ENCODE measurements at regions not wholly inside any gene's neighbourhood (a gene's known extent, or its start where the extent isn't known, plus 50 kb on each side); places are given as distances from the start of the nearest gene placed in this dataset.

DNA sequence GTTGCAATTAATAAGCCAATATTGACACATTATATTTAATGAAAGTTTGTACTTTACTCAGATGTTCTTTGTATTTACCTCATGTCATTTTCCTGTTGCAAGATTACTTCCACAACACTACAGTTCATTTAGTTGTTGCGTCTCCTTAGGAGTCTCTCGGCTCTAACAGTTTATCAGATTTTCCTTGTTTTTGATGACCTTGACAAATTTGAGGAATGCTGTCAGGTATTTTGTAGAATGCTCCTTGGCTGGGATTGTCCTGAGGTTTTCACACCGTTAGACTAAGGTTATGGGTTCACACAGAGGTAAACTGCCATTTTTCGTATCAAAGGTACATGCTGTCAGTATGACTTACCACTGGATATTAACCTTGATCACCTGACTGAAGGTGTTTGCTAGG is 416.6 kb upstream of the TNP1 start:
- no peaks in the 10 kb centered on the region for H3K79me2 ChIP-seq (ENCODE audit: insufficient read depth, low read depth, low read length)
- ChIA-PET CTCF (ENCODE audit: unreplicated experiment) (no interaction called here), POLR2A (no interaction called here)
- H2AFZ ChIP-seq (ENCODE audit: low read length), result no peak overlapping the region
- no peak overlapping the region for H3K27ac ChIP-seq (ENCODE audit: low read depth, low read length, poor library complexity, severe bottlenecking)
- H4K20me1 ChIP-seq (ENCODE audit: insufficient read depth, low read length), result no peaks in the 10 kb centered on the region
- no peaks in the 10 kb centered on the region for H3K36me3 ChIP-seq (ENCODE audit: insufficient read depth, low read length)
- H3K4me3 ChIP-seq (ENCODE audit: low read depth, low read length, poor library complexity, severe bottlenecking), result no peak overlapping the region
- DNase-seq (ENCODE audit: low spot score), result no peak
- no peaks in the 10 kb centered on the region for H3K9me3 ChIP-seq (ENCODE audit: low read length)
- H3K4me2 ChIP-seq (ENCODE audit: low read length), result no peak overlapping the region
- no peak for TF ChIP-seq EZH2phosphoT487 (IDR thresholded peaks at IDR 0.05; ENCODE audit: borderline replicate concordance, low read depth, low read length)
- no peak for TF ChIP-seq CTCF (conservative IDR thresholded peaks at IDR 0.05; ENCODE audit: low read length)
- BruUV-seq (replicated peaks), result no TSS peak
- H3K4me1 ChIP-seq (ENCODE audit: insufficient read depth, low read length, poor library complexity, severe bottlenecking), result no peaks in the 10 kb centered on the region
- no peaks in the 10 kb centered on the region for H3K9me2 ChIP-seq (ENCODE audit: insufficient read depth, low read length)
- intact Hi-C loops (cut with micrococcal nuclease; ENCODE audit: unreplicated experiment), result no loop called here

DNA sequence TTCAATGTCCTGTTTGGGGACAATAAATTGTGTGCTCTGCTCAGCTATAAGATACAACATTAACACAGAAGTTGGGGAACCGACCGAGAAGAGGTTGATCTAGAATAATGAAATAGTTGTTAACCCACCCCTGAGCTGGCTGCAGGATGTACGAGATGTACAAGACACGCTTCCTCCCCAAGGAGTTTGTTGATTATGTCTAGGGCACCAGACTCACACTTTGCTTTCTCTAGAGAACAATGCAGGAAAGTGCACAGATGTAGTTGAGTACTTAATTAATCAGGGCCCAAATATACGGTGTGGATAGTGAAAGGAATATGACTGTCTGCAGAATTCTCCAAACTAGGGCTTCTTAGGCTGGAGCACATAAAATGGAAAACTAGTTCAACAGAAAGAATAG is 415.2 kb upstream of the TNP1 start:
- H3K4me2 ChIP-seq (ENCODE audit: low read length), result no peak overlapping the region
- no peaks in the 10 kb centered on the region for H4K20me1 ChIP-seq (ENCODE audit: insufficient read depth, low read length)
- H3K4me3 ChIP-seq (ENCODE audit: low read depth, low read length, poor library complexity, severe bottlenecking), result no peak overlapping the region
- intact Hi-C loops (cut with micrococcal nuclease; ENCODE audit: unreplicated experiment), result no loop called here
- no peaks in the 10 kb centered on the region for H3K36me3 ChIP-seq (ENCODE audit: insufficient read depth, low read length)
- no peaks in the 10 kb centered on the region for H3K4me1 ChIP-seq (ENCODE audit: insufficient read depth, low read length, poor library complexity, severe bottlenecking)
- H3K9me2 ChIP-seq (ENCODE audit: insufficient read depth, low read length), result no peaks in the 10 kb centered on the region
- ChIA-PET POLR2A (no interaction called here), CTCF (ENCODE audit: unreplicated experiment) (no interaction called here)
- H3K9me3 ChIP-seq (ENCODE audit: low read length), result no peaks in the 10 kb centered on the region
- no peak overlapping the region for H2AFZ ChIP-seq (ENCODE audit: low read length)
- TF ChIP-seq EZH2phosphoT487 (IDR thresholded peaks at IDR 0.05; ENCODE audit: borderline replicate concordance, low read depth, low read length) (no peak), CTCF (conservative IDR thresholded peaks at IDR 0.05; ENCODE audit: low read length) (no peak)
- H3K27ac ChIP-seq (ENCODE audit: low read depth, low read length, poor library complexity, severe bottlenecking), result no peak overlapping the region
- no peaks in the 10 kb centered on the region for H3K79me2 ChIP-seq (ENCODE audit: insufficient read depth, low read depth, low read length)
- BruUV-seq (replicated peaks), result no TSS peak
- no peak for DNase-seq (ENCODE audit: low spot score)

GRCh38 chr2:217274578-217274977 is 414.7 kb upstream of the TNP1 start:
- intact Hi-C loops (cut with micrococcal nuclease; ENCODE audit: unreplicated experiment), result no loop called here

More at GRCh38 chr2:217274578-217274977, 414.7 kb upstream of the TNP1 start:
- Histone ChIP-seq H4K20me1 (ENCODE audit: insufficient read depth, low read length) (no peaks in the 10 kb centered on the region), H2AFZ (ENCODE audit: low read length) (no peak overlapping the region), H3K9me2 (ENCODE audit: insufficient read depth, low read length) (no peaks in the 10 kb centered on the region), H3K9me3 (ENCODE audit: low read length) (no peaks in the 10 kb centered on the region), H3K4me1 (ENCODE audit: insufficient read depth, low read length, poor library complexity, severe bottlenecking) (no peaks in the 10 kb centered on the region), H3K79me2 (ENCODE audit: insufficient read depth, low read depth, low read length) (no peaks in the 10 kb centered on the region), H3K4me3 (ENCODE audit: low read depth, low read length, poor library complexity, severe bottlenecking) (no peak overlapping the region), H3K4me2 (ENCODE audit: low read length) (no peak overlapping the region), H3K36me3 (ENCODE audit: insufficient read depth, low read length) (no peaks in the 10 kb centered on the region), H3K27ac (ENCODE audit: low read depth, low read length, poor library complexity, severe bottlenecking) (no peak overlapping the region)
- TF ChIP-seq CTCF (conservative IDR thresholded peaks at IDR 0.05; ENCODE audit: low read length), result no peak
- no peak for TF ChIP-seq EZH2phosphoT487 (IDR thresholded peaks at IDR 0.05; ENCODE audit: borderline replicate concordance, low read depth, low read length)
- no TSS peak for BruUV-seq (replicated peaks)
- POLR2A ChIA-PET, result no interaction called here
- CTCF ChIA-PET (ENCODE audit: unreplicated experiment), result no interaction called here
- DNase-seq (ENCODE audit: low spot score), result no peak
